ENCODE measurements at regions not wholly inside any gene's neighbourhood (a gene's known extent, or its start where the extent isn't known, plus 50 kb on each side); places are given as distances from the start of the nearest gene placed in this dataset.

DNA sequence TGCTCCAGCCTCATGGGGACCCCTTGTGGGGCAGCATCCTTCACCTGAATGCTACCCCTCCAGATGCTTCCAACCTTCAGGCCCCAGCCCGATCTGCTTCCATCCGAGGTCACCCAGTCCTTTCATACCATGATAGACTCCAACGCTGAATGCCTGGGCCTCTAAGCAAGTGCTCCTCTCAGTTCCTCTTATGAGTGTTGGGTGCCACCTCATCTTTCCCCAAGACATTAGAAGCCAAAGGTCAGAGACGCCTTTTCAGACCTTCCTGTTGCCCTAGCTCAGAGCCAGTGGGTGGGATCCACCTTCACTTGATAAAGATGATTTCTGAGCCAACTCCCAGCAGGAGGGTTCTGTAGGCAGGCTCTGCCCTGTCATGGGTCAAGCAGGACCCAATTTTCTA, 174.5 kb upstream of the MGAT5 start:
- TF ChIP-seq, protein P1, sequence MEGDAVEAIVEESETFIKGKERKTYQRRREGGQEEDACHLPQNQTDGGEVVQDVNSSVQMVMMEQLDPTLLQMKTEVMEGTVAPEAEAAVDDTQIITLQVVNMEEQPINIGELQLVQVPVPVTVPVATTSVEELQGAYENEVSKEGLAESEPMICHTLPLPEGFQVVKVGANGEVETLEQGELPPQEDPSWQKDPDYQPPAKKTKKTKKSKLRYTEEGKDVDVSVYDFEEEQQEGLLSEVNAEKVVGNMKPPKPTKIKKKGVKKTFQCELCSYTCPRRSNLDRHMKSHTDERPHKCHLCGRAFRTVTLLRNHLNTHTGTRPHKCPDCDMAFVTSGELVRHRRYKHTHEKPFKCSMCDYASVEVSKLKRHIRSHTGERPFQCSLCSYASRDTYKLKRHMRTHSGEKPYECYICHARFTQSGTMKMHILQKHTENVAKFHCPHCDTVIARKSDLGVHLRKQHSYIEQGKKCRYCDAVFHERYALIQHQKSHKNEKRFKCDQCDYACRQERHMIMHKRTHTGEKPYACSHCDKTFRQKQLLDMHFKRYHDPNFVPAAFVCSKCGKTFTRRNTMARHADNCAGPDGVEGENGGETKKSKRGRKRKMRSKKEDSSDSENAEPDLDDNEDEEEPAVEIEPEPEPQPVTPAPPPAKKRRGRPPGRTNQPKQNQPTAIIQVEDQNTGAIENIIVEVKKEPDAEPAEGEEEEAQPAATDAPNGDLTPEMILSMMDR (conservative IDR thresholded peaks at IDR 0.05; ENCODE audit: low read length): no peak
- no peak for TF ChIP-seq EZH2phosphoT487 (IDR thresholded peaks at IDR 0.05; ENCODE audit: borderline replicate concordance)

Measured in Loucy (cell line).